Trophoblast cell (in vitro differentiated cells and primary cell): ENCODE measurements at regions not wholly inside any gene's neighbourhood (a gene's known extent, or its start where the extent isn't known, plus 50 kb on each side); places are given as distances from the start of the nearest gene placed in this dataset.

Experiments
- DNase-seq, 2 donors: peaks; one replicate each; pipeline ENCODE4 v3.0.0-alpha.2; 2016
- H2AFZ ChIP-seq: 2 replicates; pipeline ENCODE4 v1.6.1; 2013; ENCODE audit warnings: low read length, moderate library complexity, mild to moderate bottlenecking; ENCODE audit not compliant: insufficient read depth, poor library complexity
- H2AK5ac ChIP-seq: 2 replicates; pipeline ENCODE4 v1.6.1; 2013; ENCODE audit warnings: mild to moderate bottlenecking, low read length
- H2BK120ac ChIP-seq: 2 replicates; pipeline ENCODE4 v1.6.1; 2013; ENCODE audit warnings: low read length, mild to moderate bottlenecking, moderate library complexity; ENCODE audit not compliant: insufficient read depth, poor library complexity
- H2BK12ac ChIP-seq: 2 replicates; pipeline ENCODE4 v1.6.1; 2013; ENCODE audit warnings: mild to moderate bottlenecking, low read length, moderate library complexity
- H2BK5ac ChIP-seq: 2 replicates; pipeline ENCODE4 v1.6.1; 2013; ENCODE audit warnings: low read length, low read depth, moderate library complexity, mild to moderate bottlenecking; ENCODE audit not compliant: poor library complexity
- H3K14ac ChIP-seq: 2 replicates; pipeline ENCODE4 v1.6.1; 2013; ENCODE audit warnings: mild to moderate bottlenecking, low read length
- H3K18ac ChIP-seq: 2 replicates; pipeline ENCODE4 v1.6.1; 2013; ENCODE audit warnings: mild to moderate bottlenecking, low read length
- H3K23ac ChIP-seq: 2 replicates; pipeline ENCODE4 v1.6.1; 2013; ENCODE audit warnings: low read length
- H3K27ac ChIP-seq: 2 replicates; pipeline ENCODE4 v1.5.1; 2013; ENCODE audit warnings: low read depth, mild to moderate bottlenecking, inconsistent platforms, low read length, moderate library complexity
- H3K27me3 ChIP-seq: 2 replicates; pipeline ENCODE4 v1.6.1; 2013; ENCODE audit warnings: inconsistent platforms, mild to moderate bottlenecking, low read length, moderate library complexity; ENCODE audit not compliant: insufficient read depth
- H3K36me3 ChIP-seq, 2 experiments: 1 replicate in 1 of 2; 2 replicates in 1 of 2; pipeline ENCODE4 v1.6.1; 2013; ENCODE audit warnings: low read length in 2 of 2, mild to moderate bottlenecking in 2 of 2, moderate library complexity in 1 of 2; ENCODE audit not compliant: insufficient read depth in 2 of 2, control insufficient read depth in 1 of 2
- H3K4ac ChIP-seq: 2 replicates; pipeline ENCODE4 v1.6.1; 2013; ENCODE audit warnings: low read depth, mild to moderate bottlenecking, low read length, moderate library complexity
- H3K4me1 ChIP-seq, 2 experiments: 1 replicate in 1 of 2; 2 replicates in 1 of 2; pipeline ENCODE4 v1.6.1; 2013; ENCODE audit warnings: low read length in 2 of 2, mild to moderate bottlenecking in 2 of 2, moderate library complexity in 1 of 2; ENCODE audit not compliant: insufficient read depth in 2 of 2, control insufficient read depth in 1 of 2
- H3K4me2 ChIP-seq: 2 replicates; pipeline ENCODE4 v1.6.1; 2013; ENCODE audit warnings: inconsistent platforms, mild to moderate bottlenecking, low read length, moderate library complexity
- H3K4me3 ChIP-seq: 2 replicates; pipeline ENCODE4 v1.5.1; 2013; ENCODE audit warnings: mild to moderate bottlenecking, low read depth, low read length, inconsistent platforms
- H3K79me1 ChIP-seq: one replicate; pipeline ENCODE4 v1.6.1; 2013; ENCODE audit warnings: low read length
- H3K79me2 ChIP-seq: 2 replicates; pipeline ENCODE4 v1.6.1; 2013; ENCODE audit warnings: low read length, mild to moderate bottlenecking; ENCODE audit not compliant: control insufficient read depth, insufficient read depth, poor library complexity
- H3K9ac ChIP-seq: 2 replicates; pipeline ENCODE4 v1.6.1; 2013; ENCODE audit warnings: mild to moderate bottlenecking, low read length
- H3K9me3 ChIP-seq: 2 replicates; pipeline ENCODE4 v1.6.1; 2013; ENCODE audit warnings: low read depth, mild to moderate bottlenecking, control low read depth, inconsistent platforms, low read length; ENCODE audit not compliant: insufficient read depth
- H4K12ac ChIP-seq: 2 replicates; pipeline ENCODE4 v1.6.1; 2013; ENCODE audit warnings: low read depth, mild to moderate bottlenecking, low read length, moderate library complexity
- H4K8ac ChIP-seq: 2 replicates; pipeline ENCODE4 v1.6.1; 2013; ENCODE audit warnings: low read depth, mild to moderate bottlenecking, low read length, moderate library complexity
- H4K91ac ChIP-seq: one replicate; pipeline ENCODE4 v1.6.1; 2013; ENCODE audit warnings: low read depth, mild to moderate bottlenecking, low read length, moderate library complexity
- WGBS: extraction: QIAGEN DNeasy Blood & Tissue Kit; methylation state at CpG from one replicate; pipeline ENCODE4 v1.1.7; 2013; ENCODE audit warnings: missing lambda C conversion rate; ENCODE audit not compliant: insufficient read length, insufficient coverage; ENCODE audit errors: extremely low coverage; 5-methylcytosine and 5-hydroxymethylcytosine counted together

DNA sequence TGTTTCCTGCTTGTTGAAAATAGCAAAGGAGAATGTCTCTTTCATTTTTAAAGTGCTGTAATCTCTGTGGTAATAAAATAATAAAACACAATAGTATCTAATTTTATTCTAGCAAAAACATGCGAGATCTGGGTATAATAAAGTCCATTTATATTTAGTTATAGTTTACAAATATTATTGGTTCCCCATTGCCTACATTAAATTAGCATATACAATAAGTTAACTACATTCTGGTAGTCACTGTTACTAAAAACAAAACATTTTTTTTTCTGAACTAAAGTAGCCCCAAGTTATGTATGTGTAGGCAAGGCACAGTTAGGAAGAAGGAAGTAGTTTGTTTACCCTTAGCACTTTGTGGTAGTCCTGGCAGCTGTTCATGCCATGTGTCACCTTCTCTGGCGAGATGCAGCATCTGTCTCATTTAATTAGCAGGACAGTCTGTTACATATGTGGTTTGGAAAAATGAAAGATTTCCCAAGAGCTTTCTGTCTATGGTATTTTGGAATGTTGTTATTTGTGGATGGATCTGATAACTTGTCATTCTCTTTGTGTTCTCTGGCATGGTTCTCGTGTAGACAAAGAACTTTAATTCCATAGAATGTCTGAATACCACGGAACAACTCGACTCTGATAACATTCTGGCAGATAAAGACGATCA, 231.3 kb upstream of the PITX2 start:
- Histone ChIP-seq H3K27ac (no peak overlapping the region), H3K27me3 (no peaks in the 10 kb centered on the region), H3K4me3 (no peak overlapping the region), H2BK5ac (no peak overlapping the region), H2AFZ (no peak overlapping the region), H4K91ac (no peak overlapping the region), H3K18ac (no peak overlapping the region), H2AK5ac (no peak overlapping the region), H3K4ac (no peak overlapping the region), H2BK120ac (no peak overlapping the region), H3K79me2 (no peaks in the 10 kb centered on the region), H3K36me3 (no peaks in the 10 kb centered on the region), H3K4me2 (no peak overlapping the region), H4K8ac (no peak overlapping the region), H3K23ac (no peak overlapping the region), H3K14ac (no peak overlapping the region), H4K12ac (no peak overlapping the region), H3K9ac (no peak overlapping the region), H2BK12ac (no peak overlapping the region), H3K4me1 (no peaks in the 10 kb centered on the region), H3K9me3 (no peaks in the 10 kb centered on the region), H3K79me1 (no peaks in the 10 kb centered on the region)
- WGBS: no CpG with 5 or more reads among the region's 6 CpGs
- peak; percentile 83 to 95 for DNase-seq

DNA sequence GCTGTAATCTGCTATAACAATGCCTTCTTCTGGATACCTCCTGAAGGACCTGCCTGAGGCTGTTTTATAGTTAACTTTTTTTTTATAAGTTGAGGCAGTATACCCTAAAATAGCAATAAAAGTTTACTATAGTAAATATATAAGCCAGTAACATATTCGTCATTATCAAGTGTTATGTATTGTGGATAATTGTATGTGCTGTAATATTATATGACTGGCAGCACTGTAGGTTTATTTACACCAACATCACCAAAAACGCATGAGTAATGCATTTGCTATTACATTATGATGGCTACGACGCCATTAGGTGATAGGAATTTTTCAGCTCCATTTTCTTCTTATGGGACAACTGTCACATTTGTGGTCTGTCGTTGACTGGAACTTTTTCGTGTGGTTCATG, 237.2 kb upstream of the PITX2 start:
- H3K18ac ChIP-seq: no peak overlapping the region
- no peak overlapping the region for H3K14ac ChIP-seq
- no peak overlapping the region for H4K8ac ChIP-seq
- H2BK12ac ChIP-seq: no peak overlapping the region
- no peak overlapping the region for H2BK5ac ChIP-seq
- no peaks in the 10 kb centered on the region for H3K9me3 ChIP-seq
- H4K12ac ChIP-seq: no peak overlapping the region
- no peak overlapping the region for H3K4ac ChIP-seq
- H2AFZ ChIP-seq: no peak overlapping the region
- H3K79me1 ChIP-seq: no peaks in the 10 kb centered on the region
- H3K27me3 ChIP-seq: no peaks in the 10 kb centered on the region
- DNase-seq: no peak
- no peak overlapping the region for H3K27ac ChIP-seq
- H3K9ac ChIP-seq: no peak overlapping the region
- no peak overlapping the region for H2AK5ac ChIP-seq
- H3K4me1 ChIP-seq: no peaks in the 10 kb centered on the region
- H3K4me3 ChIP-seq: no peak overlapping the region
- no peaks in the 10 kb centered on the region for H3K79me2 ChIP-seq
- no peak overlapping the region for H4K91ac ChIP-seq
- no peak overlapping the region for H3K4me2 ChIP-seq
- H2BK120ac ChIP-seq: no peak overlapping the region
- no peak overlapping the region for H3K23ac ChIP-seq
- no peaks in the 10 kb centered on the region for H3K36me3 ChIP-seq
- WGBS: no CpG with 5 or more reads among the region's 6 CpGs

DNA sequence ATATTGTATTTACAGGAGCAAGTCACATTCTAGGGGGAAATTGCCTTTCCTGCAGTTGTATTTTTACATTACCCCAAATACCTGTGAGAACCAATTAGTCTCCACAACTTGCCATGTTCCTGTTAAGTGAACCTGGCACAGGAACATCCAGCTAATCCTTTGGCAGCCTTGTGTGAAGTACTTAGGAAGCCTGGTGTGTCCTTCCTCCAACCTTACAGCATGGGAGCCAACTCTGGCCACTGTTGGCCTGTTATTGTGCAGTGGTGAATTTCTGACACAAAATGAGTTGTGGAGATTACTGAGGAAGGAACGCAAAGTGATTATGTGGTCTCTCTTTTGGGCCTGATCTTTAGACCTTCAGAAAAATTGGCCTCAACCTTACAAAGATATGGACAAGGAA, 238.0 kb upstream of the PITX2 start:
- Histone ChIP-seq H3K4me3 (no peak overlapping the region), H2BK120ac (no peak overlapping the region), H3K4ac (no peak overlapping the region), H3K9ac (no peak overlapping the region), H3K27ac (no peak overlapping the region), H3K9me3 (no peaks in the 10 kb centered on the region), H3K4me2 (no peak overlapping the region), H4K91ac (no peak overlapping the region), H4K8ac (no peak overlapping the region), H3K79me1 (no peaks in the 10 kb centered on the region), H3K14ac (no peak overlapping the region), H2AFZ (no peak overlapping the region), H3K27me3 (no peaks in the 10 kb centered on the region), H3K23ac (no peak overlapping the region), H3K18ac (no peak overlapping the region), H2BK12ac (no peak overlapping the region), H4K12ac (no peak overlapping the region), H2BK5ac (no peak overlapping the region), H3K79me2 (no peaks in the 10 kb centered on the region), H2AK5ac (no peak overlapping the region), H3K36me3 (no peaks in the 10 kb centered on the region), H3K4me1 (no peaks in the 10 kb centered on the region)
- no peak for DNase-seq
- WGBS: no CpG with 5 or more reads among the region's 1 CpG

DNA sequence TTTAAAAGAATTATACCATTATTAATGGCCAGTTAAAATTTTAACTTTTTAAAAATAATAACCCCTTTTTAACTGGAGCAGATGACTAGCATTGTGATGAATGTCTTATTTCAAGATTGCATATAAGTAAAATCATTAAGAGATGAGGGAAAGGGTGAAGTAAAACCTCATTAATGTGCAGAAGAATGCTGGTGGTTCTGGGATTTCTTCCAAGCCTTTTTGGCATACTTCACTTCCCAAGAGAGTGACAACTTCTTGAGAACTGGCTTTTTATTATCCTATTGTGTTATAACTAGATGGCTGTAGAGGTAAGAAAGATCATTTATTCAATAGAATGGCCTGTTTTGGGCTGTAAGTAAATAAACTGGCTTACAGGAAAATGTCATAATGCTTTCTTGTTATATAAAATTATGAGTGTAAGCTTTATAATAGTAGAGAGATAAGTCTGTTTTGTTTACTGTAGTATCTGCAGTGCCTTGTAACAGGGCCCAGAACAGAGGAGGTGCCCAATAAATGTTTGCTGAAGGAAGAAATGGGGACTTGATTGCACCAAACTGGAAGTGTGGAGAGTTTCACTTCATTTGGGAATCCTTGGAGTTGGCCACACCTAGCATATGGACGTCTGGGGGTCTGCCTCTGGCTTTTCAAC, 242.9 kb upstream of the PITX2 start:
- Histone ChIP-seq H3K9me3 (no peaks in the 10 kb centered on the region), H3K27ac (no peak overlapping the region), H2AK5ac (no peak overlapping the region), H3K4ac (no peak overlapping the region), H3K36me3 (no peaks in the 10 kb centered on the region), H3K79me2 (no peaks in the 10 kb centered on the region), H2BK5ac (no peak overlapping the region), H2BK120ac (no peak overlapping the region), H3K9ac (peak overlapping the region; percentile 18), H2AFZ (no peak overlapping the region), H3K79me1 (no peaks in the 10 kb centered on the region), H3K18ac (no peak overlapping the region), H2BK12ac (no peak overlapping the region), H3K4me3 (no peak overlapping the region), H3K23ac (no peak overlapping the region), H3K4me2 (no peak overlapping the region), H3K27me3 (no peaks in the 10 kb centered on the region), H3K4me1 (no peaks in the 10 kb centered on the region), H4K8ac (no peak overlapping the region), H4K12ac (no peak overlapping the region), H4K91ac (no peak overlapping the region), H3K14ac (no peak overlapping the region)
- WGBS: no CpG with 5 or more reads among the region's 1 CpG
- DNase-seq: no peak
